GM18907 (cell line): ENCODE measurements at regions not wholly inside any gene's neighbourhood (a gene's known extent, or its start where the extent isn't known, plus 50 kb on each side); places are given as distances from the start of the nearest gene placed in this dataset.

ENCODE experiments used
- ATAC-seq: cut with Tn5 transposase; IDR thresholded peaks from one replicate; pipeline ENCODE4 v1.9.1; 2021; ENCODE audit warnings: mild to moderate bottlenecking, moderate library complexity; ENCODE audit not compliant: unreplicated experiment

GRCh38 chr6:95352064-95352795 is 225.1 kb upstream of the MANEA start:
- ATAC-seq = no peak

- ATAC-seq = no peak
These were observed 222.8 kb upstream of the MANEA start for GRCh38 chr6:95354551-95354950.

GRCh38 chr6:95357380-95358020 is 219.8 kb upstream of the MANEA start:
- no peak for ATAC-seq

GRCh38 chr6:95364016-95364604 is 213.2 kb upstream of the MANEA start:
- peak; percentile 90 for ATAC-seq

- no peak for ATAC-seq
These were observed 211.9 kb upstream of the MANEA start for GRCh38 chr6:95365454-95365853.

- ATAC-seq = no peak
These were observed 210.9 kb upstream of the MANEA start for GRCh38 chr6:95366414-95366813.

- no peak for ATAC-seq
These were observed 193.5 kb upstream of the MANEA start for GRCh38 chr6:95383878-95384277.

GRCh38 chr6:95384988-95385387 is 192.3 kb upstream of the MANEA start:
- ATAC-seq = no peak

- no peak for ATAC-seq
These were observed 189.5 kb upstream of the MANEA start for GRCh38 chr6:95387845-95388244.

GRCh38 chr6:95404777-95405176 is 172.6 kb upstream of the MANEA start:
- ATAC-seq = no peak

- no peak for ATAC-seq
These were observed 169.2 kb upstream of the MANEA start for GRCh38 chr6:95408111-95408510.

GRCh38 chr6:95410168-95410567 is 167.2 kb upstream of the MANEA start:
- no peak for ATAC-seq

- no peak for ATAC-seq
These were observed 163.5 kb upstream of the MANEA start for GRCh38 chr6:95413789-95414188.

- no peak for ATAC-seq
These were observed 159.5 kb upstream of the MANEA start for GRCh38 chr6:95417856-95418255.

GRCh38 chr6:95420792-95421191 is 156.5 kb upstream of the MANEA start:
- no peak for ATAC-seq

- ATAC-seq = no peak
These were observed 154.0 kb upstream of the MANEA start for GRCh38 chr6:95423331-95423730.

- peak; percentile 76 for ATAC-seq
These were observed 145.6 kb upstream of the MANEA start for GRCh38 chr6:95431637-95432228.

GRCh38 chr6:95439741-95440140 is 137.6 kb upstream of the MANEA start:
- ATAC-seq = no peak

GRCh38 chr6:95448208-95448607 is 129.1 kb upstream of the MANEA start:
- ATAC-seq = no peak

- no peak for ATAC-seq
These were observed 107.8 kb upstream of the MANEA start for GRCh38 chr6:95469511-95469910.

- ATAC-seq = no peak
These were observed 98.4 kb upstream of the MANEA start for GRCh38 chr6:95478941-95479340.

GRCh38 chr6:95487817-95488216 is 89.5 kb upstream of the MANEA start:
- ATAC-seq = no peak
